ENCODE measurements at regions not wholly inside any gene's neighbourhood (a gene's known extent, or its start where the extent isn't known, plus 50 kb on each side); places are given as distances from the start of the nearest gene placed in this dataset.

DNA sequence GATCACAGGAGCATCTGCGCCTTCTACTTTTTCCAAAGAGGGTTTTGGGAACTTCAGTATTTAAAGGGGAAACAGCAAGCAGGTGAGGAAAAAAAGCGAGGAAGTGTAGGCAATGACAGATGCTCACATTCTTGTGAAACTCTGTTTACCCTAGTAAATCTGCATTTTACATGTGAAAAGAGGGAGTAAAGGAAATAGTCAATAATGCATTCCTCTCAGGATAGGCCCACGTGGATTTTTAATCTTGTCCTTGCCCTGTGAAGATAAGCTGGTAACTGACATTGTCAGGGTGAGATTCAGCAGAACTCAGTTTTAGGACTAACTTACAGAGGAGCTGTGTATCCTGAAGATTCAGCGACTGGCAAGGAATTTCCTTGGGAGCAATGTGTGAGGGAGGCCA, 1119.2 kb upstream of the TMEM132C start:
- Histone ChIP-seq H3K9me3 (ENCODE audit: low read length) (no peaks in the 10 kb centered on the region), H3K4me3 (ENCODE audit: low read depth, low read length, poor library complexity, severe bottlenecking) (no peak overlapping the region), H2AFZ (ENCODE audit: low read length) (no peak overlapping the region), H3K4me1 (ENCODE audit: insufficient read depth, low read length, severe bottlenecking) (no peaks in the 10 kb centered on the region), H3K9ac (ENCODE audit: low read length) (no peak overlapping the region), H3K36me3 (ENCODE audit: insufficient read depth, low read length) (no peaks in the 10 kb centered on the region), H3K4me2 (ENCODE audit: low read length) (no peak overlapping the region), H3F3A (ENCODE audit: insufficient read depth, low read length) (no peaks in the 10 kb centered on the region), H3K9me2 (ENCODE audit: low read depth, low read length) (no peaks in the 10 kb centered on the region), H3K27me3 (ENCODE audit: insufficient read depth, low read length) (no peaks in the 10 kb centered on the region), H3K27ac (ENCODE audit: low read depth, low read length, poor library complexity, severe bottlenecking) (no peak overlapping the region), H3K79me2 (ENCODE audit: insufficient read depth, low read length) (no peaks in the 10 kb centered on the region), H4K20me1 (ENCODE audit: insufficient read depth, low read length) (no peaks in the 10 kb centered on the region)
- TF ChIP-seq EZH2 (IDR thresholded peaks at IDR 0.05; ENCODE audit: borderline replicate concordance, low read length): no peak
- TF ChIP-seq, protein P1, sequence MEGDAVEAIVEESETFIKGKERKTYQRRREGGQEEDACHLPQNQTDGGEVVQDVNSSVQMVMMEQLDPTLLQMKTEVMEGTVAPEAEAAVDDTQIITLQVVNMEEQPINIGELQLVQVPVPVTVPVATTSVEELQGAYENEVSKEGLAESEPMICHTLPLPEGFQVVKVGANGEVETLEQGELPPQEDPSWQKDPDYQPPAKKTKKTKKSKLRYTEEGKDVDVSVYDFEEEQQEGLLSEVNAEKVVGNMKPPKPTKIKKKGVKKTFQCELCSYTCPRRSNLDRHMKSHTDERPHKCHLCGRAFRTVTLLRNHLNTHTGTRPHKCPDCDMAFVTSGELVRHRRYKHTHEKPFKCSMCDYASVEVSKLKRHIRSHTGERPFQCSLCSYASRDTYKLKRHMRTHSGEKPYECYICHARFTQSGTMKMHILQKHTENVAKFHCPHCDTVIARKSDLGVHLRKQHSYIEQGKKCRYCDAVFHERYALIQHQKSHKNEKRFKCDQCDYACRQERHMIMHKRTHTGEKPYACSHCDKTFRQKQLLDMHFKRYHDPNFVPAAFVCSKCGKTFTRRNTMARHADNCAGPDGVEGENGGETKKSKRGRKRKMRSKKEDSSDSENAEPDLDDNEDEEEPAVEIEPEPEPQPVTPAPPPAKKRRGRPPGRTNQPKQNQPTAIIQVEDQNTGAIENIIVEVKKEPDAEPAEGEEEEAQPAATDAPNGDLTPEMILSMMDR (IDR thresholded peaks at IDR 0.05; ENCODE audit: low read length): no peak

DNA sequence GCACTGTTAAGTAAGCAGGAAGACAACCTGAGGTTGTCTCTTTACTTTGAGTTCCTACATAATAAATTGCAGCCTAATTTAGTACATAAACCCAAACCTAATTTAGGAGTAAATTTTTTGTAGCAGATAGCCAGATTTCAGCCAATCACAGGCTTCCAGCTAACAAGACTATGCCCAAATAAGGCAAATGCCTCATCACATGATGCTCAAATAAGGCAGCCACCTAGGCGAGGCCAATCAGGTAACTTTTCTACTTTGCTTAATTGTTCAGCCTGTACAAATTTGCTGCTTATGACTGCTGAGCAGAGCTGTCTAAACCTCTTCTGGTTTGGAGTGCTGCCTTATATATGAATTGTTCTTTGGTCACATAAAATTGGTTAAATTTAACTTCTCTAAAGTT, 1118.7 kb upstream of the TMEM132C start:
- no peaks in the 10 kb centered on the region for H3K4me1 ChIP-seq (ENCODE audit: insufficient read depth, low read length, severe bottlenecking)
- H3K27me3 ChIP-seq (ENCODE audit: insufficient read depth, low read length): no peaks in the 10 kb centered on the region
- no peaks in the 10 kb centered on the region for H3K9me2 ChIP-seq (ENCODE audit: low read depth, low read length)
- H3K4me2 ChIP-seq (ENCODE audit: low read length): no peak overlapping the region
- no peaks in the 10 kb centered on the region for H3F3A ChIP-seq (ENCODE audit: insufficient read depth, low read length)
- no peak overlapping the region for H3K9ac ChIP-seq (ENCODE audit: low read length)
- H3K36me3 ChIP-seq (ENCODE audit: insufficient read depth, low read length): no peaks in the 10 kb centered on the region
- H2AFZ ChIP-seq (ENCODE audit: low read length): no peak overlapping the region
- H4K20me1 ChIP-seq (ENCODE audit: insufficient read depth, low read length): no peaks in the 10 kb centered on the region
- H3K79me2 ChIP-seq (ENCODE audit: insufficient read depth, low read length): no peaks in the 10 kb centered on the region
- H3K9me3 ChIP-seq (ENCODE audit: low read length): no peaks in the 10 kb centered on the region
- H3K4me3 ChIP-seq (ENCODE audit: low read depth, low read length, poor library complexity, severe bottlenecking): no peak overlapping the region
- TF ChIP-seq, protein P1 (IDR thresholded peaks at IDR 0.05; ENCODE audit: low read length): no peak
- no peak for TF ChIP-seq EZH2 (IDR thresholded peaks at IDR 0.05; ENCODE audit: borderline replicate concordance, low read length)
- H3K27ac ChIP-seq (ENCODE audit: low read depth, low read length, poor library complexity, severe bottlenecking): no peak overlapping the region

DNA sequence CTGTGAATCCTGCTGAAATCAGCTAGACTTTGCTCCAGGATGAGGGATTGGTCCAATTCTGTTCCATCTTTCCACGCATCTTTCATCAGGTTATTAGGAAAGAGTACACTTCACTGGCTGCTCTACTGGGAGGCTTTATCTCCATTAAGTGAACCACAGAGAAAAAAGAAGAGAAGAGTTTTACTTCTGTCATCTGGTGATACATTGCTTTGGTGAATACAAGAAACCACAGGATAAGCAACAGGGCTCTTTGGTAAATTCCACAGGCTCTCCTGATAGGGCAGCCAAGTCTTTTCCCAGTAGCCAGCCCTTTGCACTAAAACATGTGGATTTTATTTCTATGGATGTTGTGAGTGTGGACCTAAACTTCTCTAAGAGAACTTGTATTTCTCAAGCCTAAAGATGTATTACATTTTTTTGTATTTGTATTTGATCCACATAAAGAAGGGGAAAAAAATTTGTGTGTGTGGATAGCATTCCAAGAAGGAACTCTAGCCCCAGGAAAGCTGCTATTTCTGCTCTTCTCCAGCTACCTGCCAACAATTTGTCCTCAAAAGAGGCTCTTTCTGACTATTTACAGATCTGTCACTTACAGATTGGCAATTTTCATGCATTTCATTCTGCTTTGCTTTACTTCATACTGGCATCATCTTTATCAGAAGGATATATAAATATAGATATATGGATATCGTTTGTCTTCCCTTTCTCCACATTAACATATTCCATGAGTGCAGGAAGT, 1117.6 kb upstream of the TMEM132C start:
- TF ChIP-seq EZH2 (IDR thresholded peaks at IDR 0.05; ENCODE audit: borderline replicate concordance, low read length): no peak
- no peak overlapping the region for H3K4me2 ChIP-seq (ENCODE audit: low read length)
- no peaks in the 10 kb centered on the region for H3F3A ChIP-seq (ENCODE audit: insufficient read depth, low read length)

DNA sequence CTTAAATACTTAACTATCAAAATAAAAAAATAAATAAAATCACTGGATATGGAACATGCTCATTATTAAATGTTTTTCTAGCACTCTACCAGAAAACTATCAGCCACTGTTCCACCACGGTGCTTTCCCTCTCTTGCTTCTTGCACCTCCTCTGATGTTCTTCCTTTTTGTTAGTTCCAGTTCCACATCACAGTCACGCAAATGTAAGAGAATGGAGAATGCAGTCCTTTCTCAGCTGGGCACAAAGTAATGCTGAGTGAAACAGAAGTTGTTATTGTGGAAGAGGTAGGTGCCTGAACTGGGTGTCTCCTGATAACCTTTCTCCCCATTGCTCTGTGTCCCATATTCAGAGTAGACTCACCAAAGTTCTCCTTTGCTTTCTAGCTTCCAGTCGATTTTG, 1116.9 kb upstream of the TMEM132C start:
- H3K4me1 ChIP-seq (ENCODE audit: insufficient read depth, low read length, severe bottlenecking): no peaks in the 10 kb centered on the region
- no peaks in the 10 kb centered on the region for H3K36me3 ChIP-seq (ENCODE audit: insufficient read depth, low read length)
- H3K4me3 ChIP-seq (ENCODE audit: low read depth, low read length, poor library complexity, severe bottlenecking): no peak overlapping the region
- no peaks in the 10 kb centered on the region for H4K20me1 ChIP-seq (ENCODE audit: insufficient read depth, low read length)
- no peaks in the 10 kb centered on the region for H3F3A ChIP-seq (ENCODE audit: insufficient read depth, low read length)
- no peak for TF ChIP-seq EZH2 (IDR thresholded peaks at IDR 0.05; ENCODE audit: borderline replicate concordance, low read length)
- TF ChIP-seq, protein P1 (IDR thresholded peaks at IDR 0.05; ENCODE audit: low read length): no peak
- no peaks in the 10 kb centered on the region for H3K9me3 ChIP-seq (ENCODE audit: low read length)
- no peaks in the 10 kb centered on the region for H3K79me2 ChIP-seq (ENCODE audit: insufficient read depth, low read length)
- no peak overlapping the region for H3K9ac ChIP-seq (ENCODE audit: low read length)
- no peaks in the 10 kb centered on the region for H3K9me2 ChIP-seq (ENCODE audit: low read depth, low read length)
- no peak overlapping the region for H3K27ac ChIP-seq (ENCODE audit: low read depth, low read length, poor library complexity, severe bottlenecking)
- no peak overlapping the region for H2AFZ ChIP-seq (ENCODE audit: low read length)
- H3K27me3 ChIP-seq (ENCODE audit: insufficient read depth, low read length): no peaks in the 10 kb centered on the region
- no peak overlapping the region for H3K4me2 ChIP-seq (ENCODE audit: low read length)

More for the DNA sequence above, 1117.6 kb upstream of the TMEM132C start:
- no peaks in the 10 kb centered on the region for H4K20me1 ChIP-seq (ENCODE audit: insufficient read depth, low read length)
- H3K4me1 ChIP-seq (ENCODE audit: insufficient read depth, low read length, severe bottlenecking): no peaks in the 10 kb centered on the region
- H3K27ac ChIP-seq (ENCODE audit: low read depth, low read length, poor library complexity, severe bottlenecking): no peak overlapping the region
- no peak overlapping the region for H3K4me3 ChIP-seq (ENCODE audit: low read depth, low read length, poor library complexity, severe bottlenecking)
- no peaks in the 10 kb centered on the region for H3K27me3 ChIP-seq (ENCODE audit: insufficient read depth, low read length)
- no peak overlapping the region for H2AFZ ChIP-seq (ENCODE audit: low read length)
- no peaks in the 10 kb centered on the region for H3K9me2 ChIP-seq (ENCODE audit: low read depth, low read length)
- no peak overlapping the region for H3K9ac ChIP-seq (ENCODE audit: low read length)
- H3K9me3 ChIP-seq (ENCODE audit: low read length): no peaks in the 10 kb centered on the region
- no peaks in the 10 kb centered on the region for H3K79me2 ChIP-seq (ENCODE audit: insufficient read depth, low read length)
- no peaks in the 10 kb centered on the region for H3K36me3 ChIP-seq (ENCODE audit: insufficient read depth, low read length)
